ENCODE measurements at regions not wholly inside any gene's neighbourhood (a gene's known extent, or its start where the extent isn't known, plus 50 kb on each side); places are given as distances from the start of the nearest gene placed in this dataset.

GRCh38 chr19:27746691-27747380, 1466.1 kb downstream of the UQCRFS1 start:
- H3K4me3 ChIP-seq (ENCODE audit: low read depth, low read length, poor library complexity, severe bottlenecking) = no peak overlapping the region

GRCh38 chr19:27745978-27746542, 1466.9 kb downstream of the UQCRFS1 start:
- CTCF ChIA-PET = no interaction called here
- no peaks in the 10 kb centered on the region for H3K4me1 ChIP-seq (ENCODE audit: insufficient read depth, low read length, poor library complexity, severe bottlenecking)
- H3K27me3 ChIP-seq (replicated peaks; ENCODE audit: insufficient read depth, low read depth, low read length, poor library complexity) = no peaks in the 10 kb centered on the region
- BruUV-seq (replicated peaks) = no TSS peak
- POLR2A ChIA-PET (ENCODE audit: low non-redundant PET) = no interaction called here
- intact Hi-C loops (cut with micrococcal nuclease; ENCODE audit: unreplicated experiment) = no loop called here
- no peak for TF ChIP-seq CTCF (conservative IDR thresholded peaks at IDR 0.05; ENCODE audit: low read depth, low read length)
- no peak for TF ChIP-seq EZH2 (IDR thresholded peaks at IDR 0.05; ENCODE audit: borderline replicate concordance, low read depth, low read length, poor library complexity, severe bottlenecking)
- peaks cover 24% of the 10 kb centered on the region for H3K9me3 ChIP-seq (ENCODE audit: low read depth, low read length, poor library complexity, severe bottlenecking)
- DNase-seq (ENCODE audit: low spot score) = no peak
- no peak overlapping the region for H3K4me3 ChIP-seq (ENCODE audit: low read depth, low read length, poor library complexity, severe bottlenecking)
- H3K27ac ChIP-seq (ENCODE audit: low read depth, low read length, poor library complexity, severe bottlenecking) = no peak overlapping the region
- H3K36me3 ChIP-seq (ENCODE audit: insufficient read depth, low read length, poor library complexity, severe bottlenecking) = no peaks in the 10 kb centered on the region

More at GRCh38 chr19:27746691-27747380, 1466.1 kb downstream of the UQCRFS1 start:
- ChIA-PET POLR2A (ENCODE audit: low non-redundant PET) (no interaction called here), CTCF (no interaction called here)
- Histone ChIP-seq H3K4me1 (ENCODE audit: insufficient read depth, low read length, poor library complexity, severe bottlenecking) (no peaks in the 10 kb centered on the region), H3K27ac (ENCODE audit: low read depth, low read length, poor library complexity, severe bottlenecking) (no peak overlapping the region), H3K9me3 (ENCODE audit: low read depth, low read length, poor library complexity, severe bottlenecking) (peaks cover 23% of the 10 kb centered on the region), H3K36me3 (ENCODE audit: insufficient read depth, low read length, poor library complexity, severe bottlenecking) (no peaks in the 10 kb centered on the region), H3K27me3 (replicated peaks; ENCODE audit: insufficient read depth, low read depth, low read length, poor library complexity) (no peaks in the 10 kb centered on the region)
- DNase-seq (ENCODE audit: low spot score) = no peak
- no TSS peak for BruUV-seq (replicated peaks)
- intact Hi-C loops (cut with micrococcal nuclease; ENCODE audit: unreplicated experiment) = no loop called here
- no peak for TF ChIP-seq CTCF (conservative IDR thresholded peaks at IDR 0.05; ENCODE audit: low read depth, low read length)
- TF ChIP-seq EZH2 (IDR thresholded peaks at IDR 0.05; ENCODE audit: borderline replicate concordance, low read depth, low read length, poor library complexity, severe bottlenecking) = no peak

DNA sequence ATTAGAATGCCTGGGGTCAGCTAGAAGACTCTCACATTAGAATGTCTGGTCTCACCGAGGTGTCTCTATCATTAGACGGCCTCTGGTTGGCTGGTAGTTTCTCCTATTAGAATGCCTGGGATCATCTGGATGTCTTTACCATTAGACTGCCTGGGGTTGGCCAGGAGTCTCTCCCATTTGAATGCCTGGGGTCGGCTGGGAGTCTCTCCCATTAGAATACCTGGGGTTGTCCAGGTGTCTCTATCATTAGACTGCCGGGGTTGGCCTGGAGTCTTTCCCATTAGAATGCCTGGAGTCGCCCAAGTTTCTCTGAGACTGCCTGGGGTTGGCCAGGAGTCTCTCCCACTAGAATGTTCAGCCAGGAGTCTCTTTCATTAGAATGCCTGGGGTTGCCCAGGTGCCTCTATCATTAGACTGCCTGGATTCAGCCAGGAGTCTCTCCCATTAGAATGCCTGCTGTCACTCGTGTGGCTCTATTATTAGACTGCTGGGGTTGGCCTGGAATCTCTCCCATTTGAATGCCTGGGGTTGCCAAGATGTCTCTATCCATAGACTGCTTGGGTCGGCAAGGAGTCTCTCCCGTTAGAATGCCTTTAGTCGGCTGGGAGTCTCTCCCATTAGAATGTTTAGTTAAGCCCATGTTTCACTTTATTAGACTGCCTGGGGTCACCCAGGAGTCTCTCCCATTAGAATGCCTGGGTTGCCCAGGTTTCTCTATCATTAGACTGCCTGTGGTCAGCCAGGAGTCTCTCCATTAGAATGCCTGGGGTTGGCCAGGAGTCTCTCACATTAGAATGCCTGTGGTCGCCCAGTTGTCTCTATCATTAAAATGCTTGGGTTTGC, 1467.8 kb downstream of the UQCRFS1 start:
- intact Hi-C loops (cut with micrococcal nuclease; ENCODE audit: unreplicated experiment) = no loop called here
- Histone ChIP-seq H3K36me3 (ENCODE audit: insufficient read depth, low read length, poor library complexity, severe bottlenecking) (no peaks in the 10 kb centered on the region), H3K4me1 (ENCODE audit: insufficient read depth, low read length, poor library complexity, severe bottlenecking) (no peaks in the 10 kb centered on the region), H3K9me3 (ENCODE audit: low read depth, low read length, poor library complexity, severe bottlenecking) (peaks cover 30% of the 10 kb centered on the region), H3K27me3 (replicated peaks; ENCODE audit: insufficient read depth, low read depth, low read length, poor library complexity) (no peaks in the 10 kb centered on the region), H3K27ac (ENCODE audit: low read depth, low read length, poor library complexity, severe bottlenecking) (no peak overlapping the region), H3K4me3 (ENCODE audit: low read depth, low read length, poor library complexity, severe bottlenecking) (no peak overlapping the region)
- ChIA-PET CTCF (no interaction called here), POLR2A (ENCODE audit: low non-redundant PET) (no interaction called here)
- BruUV-seq (replicated peaks) = no TSS peak
- no peak for DNase-seq (ENCODE audit: low spot score)
- no peak for TF ChIP-seq EZH2 (IDR thresholded peaks at IDR 0.05; ENCODE audit: borderline replicate concordance, low read depth, low read length, poor library complexity, severe bottlenecking)
